Cardiac fibroblast (primary cell): ENCODE measurements at regions not wholly inside any gene's neighbourhood (a gene's known extent, or its start where the extent isn't known, plus 50 kb on each side); places are given as distances from the start of the nearest gene placed in this dataset.

Source experiments
- DNase-seq, 2 donors: peaks; one replicate each; pipeline versions ENCODE4 v3.0.0 to v3.0.0-alpha.2; 2010; ENCODE audit warnings: low read depth in 2 of 2
- H3K4me3 ChIP-seq, 2 donors: replicated peaks in 1 of 2; 1 replicate in 1 of 2; 2 replicates in 1 of 2; pipeline ENCODE4 v1.5.1; 2011; ENCODE audit warnings: low read depth in 2 of 2, low read length in 2 of 2, mild to moderate bottlenecking in 2 of 2, moderate library complexity in 1 of 2
- TF ChIP-seq, protein P1 (sequence below): IDR thresholded peaks from one replicate; pipeline ENCODE4 v1.5.1; 2011; ENCODE audit warnings: low read depth, mild to moderate bottlenecking, low read length, inconsistent platforms

DNA sequence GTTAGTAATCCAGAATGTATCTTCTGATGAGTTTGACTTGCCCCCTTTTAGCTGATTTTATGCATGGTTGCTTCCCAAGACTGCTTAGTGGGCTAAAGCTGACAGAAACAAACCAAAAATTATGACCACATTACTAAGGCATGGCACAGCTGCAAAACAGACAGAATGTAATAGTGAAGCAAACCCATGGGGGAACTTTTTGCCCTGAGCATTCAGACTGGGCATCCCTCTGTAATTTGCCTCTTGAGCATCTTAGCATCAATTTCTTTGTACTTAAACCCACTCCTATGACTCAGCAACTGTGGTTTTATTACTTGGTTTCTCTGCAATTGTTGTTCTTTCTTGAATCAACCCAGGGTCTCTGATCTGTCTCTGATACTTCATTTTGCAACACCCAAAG, 487.3 kb upstream of the DCC start:
- DNase-seq: no peak
- H3K4me3 ChIP-seq: no peak overlapping the region
- TF ChIP-seq, protein P1, sequence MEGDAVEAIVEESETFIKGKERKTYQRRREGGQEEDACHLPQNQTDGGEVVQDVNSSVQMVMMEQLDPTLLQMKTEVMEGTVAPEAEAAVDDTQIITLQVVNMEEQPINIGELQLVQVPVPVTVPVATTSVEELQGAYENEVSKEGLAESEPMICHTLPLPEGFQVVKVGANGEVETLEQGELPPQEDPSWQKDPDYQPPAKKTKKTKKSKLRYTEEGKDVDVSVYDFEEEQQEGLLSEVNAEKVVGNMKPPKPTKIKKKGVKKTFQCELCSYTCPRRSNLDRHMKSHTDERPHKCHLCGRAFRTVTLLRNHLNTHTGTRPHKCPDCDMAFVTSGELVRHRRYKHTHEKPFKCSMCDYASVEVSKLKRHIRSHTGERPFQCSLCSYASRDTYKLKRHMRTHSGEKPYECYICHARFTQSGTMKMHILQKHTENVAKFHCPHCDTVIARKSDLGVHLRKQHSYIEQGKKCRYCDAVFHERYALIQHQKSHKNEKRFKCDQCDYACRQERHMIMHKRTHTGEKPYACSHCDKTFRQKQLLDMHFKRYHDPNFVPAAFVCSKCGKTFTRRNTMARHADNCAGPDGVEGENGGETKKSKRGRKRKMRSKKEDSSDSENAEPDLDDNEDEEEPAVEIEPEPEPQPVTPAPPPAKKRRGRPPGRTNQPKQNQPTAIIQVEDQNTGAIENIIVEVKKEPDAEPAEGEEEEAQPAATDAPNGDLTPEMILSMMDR: no peak

- TF ChIP-seq, protein P1: no peak
- H3K4me3 ChIP-seq: no peak overlapping the region
- no peak for DNase-seq
These were observed 482.0 kb upstream of the DCC start for GRCh38 chr18:51857989-51858388.

DNA sequence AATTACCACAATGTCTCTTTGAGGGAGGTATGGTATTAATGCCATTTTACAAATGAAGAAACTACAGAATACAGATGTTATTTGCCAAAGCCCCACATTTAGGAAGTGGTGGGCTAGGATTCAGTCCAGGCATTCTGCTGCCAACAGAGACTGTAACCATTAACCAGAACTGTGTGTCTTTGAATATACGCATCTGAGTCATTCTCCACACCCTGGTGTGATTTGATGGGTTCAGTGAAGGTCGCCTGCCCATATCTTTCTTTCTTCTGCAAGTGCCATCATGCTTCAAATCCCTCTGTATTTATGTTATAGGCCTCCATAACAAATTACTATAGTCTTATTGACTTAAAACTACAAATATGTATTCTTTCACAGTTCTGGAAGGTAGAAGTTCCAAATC, 479.0 kb upstream of the DCC start:
- TF ChIP-seq, protein P1: no peak
- DNase-seq: no peak
- H3K4me3 ChIP-seq: no peak overlapping the region

DNA sequence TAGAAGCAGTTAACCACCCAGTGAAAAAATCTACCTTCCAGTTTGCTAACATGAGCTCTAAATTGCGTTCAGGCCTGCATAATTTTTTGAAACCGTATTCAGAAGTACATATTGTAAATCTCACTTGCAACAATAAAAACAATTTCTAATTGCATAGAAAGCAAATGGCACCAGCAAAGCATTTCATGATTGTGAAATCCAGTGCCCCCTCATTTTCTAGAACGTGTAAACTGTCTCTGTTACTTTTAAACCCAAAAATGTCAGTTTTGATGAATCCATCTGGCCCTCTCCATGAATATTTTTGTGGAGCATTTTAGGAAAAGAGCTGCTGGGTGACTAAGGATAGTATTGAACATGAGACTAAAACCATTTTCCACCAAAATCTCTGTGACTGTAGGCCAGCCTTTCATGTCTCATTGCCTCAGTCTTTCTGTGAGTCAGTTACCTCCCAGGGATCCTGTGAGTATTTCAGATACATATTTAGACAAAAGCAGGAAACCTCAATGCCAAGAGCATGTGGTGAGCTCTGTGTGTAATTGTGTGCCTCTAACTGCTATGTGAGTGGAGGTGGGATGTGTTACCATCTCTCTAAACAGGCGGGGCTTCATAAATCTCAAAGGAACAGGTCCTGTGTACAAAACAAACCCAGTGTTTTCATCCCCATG, 477.8 kb upstream of the DCC start:
- TF ChIP-seq, protein P1: no peak
- DNase-seq: no peak
- no peak overlapping the region for H3K4me3 ChIP-seq

GRCh38 chr18:51864219-51864965, 475.6 kb upstream of the DCC start:
- TF ChIP-seq, protein P1: no peak

DNA sequence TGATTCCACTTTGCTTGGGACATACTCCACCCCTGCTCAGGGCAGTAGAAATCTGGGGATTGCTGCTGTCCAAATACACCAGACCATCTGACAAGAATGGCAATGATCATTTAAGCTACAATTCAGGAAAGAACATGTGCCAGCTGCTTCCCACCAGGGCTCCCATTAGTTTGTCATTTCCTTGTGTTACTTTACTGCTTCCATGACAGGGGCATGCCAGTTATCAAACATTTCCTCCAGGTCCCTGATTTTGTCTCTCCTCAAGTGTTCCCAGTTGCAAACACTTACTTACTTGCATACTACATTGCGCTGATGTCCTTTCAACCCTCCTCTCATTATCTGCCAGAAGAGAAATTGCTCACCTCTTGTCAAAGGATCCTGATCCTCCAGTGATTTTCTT, 474.5 kb upstream of the DCC start:
- TF ChIP-seq, protein P1: no peak
- no peak for DNase-seq
- no peak overlapping the region for H3K4me3 ChIP-seq

More at GRCh38 chr18:51864219-51864965, 475.6 kb upstream of the DCC start:
- no peak for DNase-seq
- no peak overlapping the region for H3K4me3 ChIP-seq
